DMS53 treated with DMSO at 0.1 percent for 48 hours (cell line): ENCODE measurements at regions not wholly inside any gene's neighbourhood (a gene's known extent, or its start where the extent isn't known, plus 50 kb on each side); places are given as distances from the start of the nearest gene placed in this dataset.

ENCODE experiments used
- DNase-seq: peaks from one replicate; lab custom pipeline; 2025; ENCODE audit not compliant: unreplicated experiment; lab: John Stamatoyannopoulos, UW

DNA sequence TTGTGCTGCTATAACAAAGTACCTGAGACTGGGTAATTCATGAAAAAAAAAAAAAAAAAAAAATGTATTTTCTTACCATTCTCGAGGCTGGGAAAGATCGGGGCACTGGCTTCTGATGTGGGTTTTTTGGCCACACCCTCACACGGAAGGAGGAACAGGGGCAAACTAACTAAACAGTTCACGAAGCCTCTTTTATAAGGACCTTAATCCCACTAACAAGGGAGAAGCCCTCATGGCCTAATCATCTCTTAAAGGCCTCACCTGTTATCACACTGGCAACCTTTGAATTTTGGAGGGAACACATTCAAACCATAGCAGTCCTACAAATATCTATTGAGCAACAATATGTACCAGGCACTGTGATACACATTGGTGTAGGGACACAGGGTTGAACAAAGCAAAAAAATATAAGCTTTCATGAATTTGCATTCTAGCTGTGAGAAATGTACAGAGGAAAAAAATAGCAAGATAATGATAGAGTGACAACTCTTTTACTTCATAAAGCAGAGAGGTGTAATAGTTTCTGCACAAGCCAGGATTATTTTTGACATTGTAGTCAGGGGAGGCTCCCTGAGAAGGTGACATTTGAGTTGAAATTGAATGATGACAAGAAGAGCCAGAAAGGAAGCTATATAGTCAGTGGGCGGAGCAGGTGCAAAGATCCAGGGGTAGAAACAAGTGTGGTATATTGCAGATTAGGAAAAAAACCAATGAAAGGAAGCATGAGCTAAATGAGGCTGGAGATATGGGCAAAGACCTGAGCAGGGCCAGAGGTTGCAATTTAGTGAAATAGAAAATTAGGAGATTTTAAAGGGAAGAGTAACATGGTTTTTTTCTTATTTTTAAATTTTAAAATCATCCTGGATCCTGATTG lies 68.1 kb upstream of the GRAMD2B start:
- DNase-seq: no peak

DNA sequence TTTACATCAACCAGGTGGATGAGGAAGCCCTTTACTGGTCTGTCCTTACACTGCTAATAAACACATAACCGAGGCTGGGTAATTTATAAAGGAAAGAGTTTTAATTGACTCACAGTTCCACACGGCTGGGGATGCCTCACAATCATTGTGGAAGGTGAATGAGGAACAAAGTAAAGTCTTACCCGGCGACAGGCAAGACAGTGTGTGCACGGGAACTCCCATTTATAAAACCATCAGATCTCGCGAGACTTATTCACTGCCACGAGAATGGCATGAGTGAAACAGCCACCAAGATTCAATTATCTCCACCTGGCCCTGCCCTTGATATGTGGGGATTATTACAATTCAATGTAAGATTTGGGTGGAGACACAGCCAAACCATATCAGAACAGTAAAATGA lies 67.3 kb upstream of the GRAMD2B start:
- no peak for DNase-seq

DNA sequence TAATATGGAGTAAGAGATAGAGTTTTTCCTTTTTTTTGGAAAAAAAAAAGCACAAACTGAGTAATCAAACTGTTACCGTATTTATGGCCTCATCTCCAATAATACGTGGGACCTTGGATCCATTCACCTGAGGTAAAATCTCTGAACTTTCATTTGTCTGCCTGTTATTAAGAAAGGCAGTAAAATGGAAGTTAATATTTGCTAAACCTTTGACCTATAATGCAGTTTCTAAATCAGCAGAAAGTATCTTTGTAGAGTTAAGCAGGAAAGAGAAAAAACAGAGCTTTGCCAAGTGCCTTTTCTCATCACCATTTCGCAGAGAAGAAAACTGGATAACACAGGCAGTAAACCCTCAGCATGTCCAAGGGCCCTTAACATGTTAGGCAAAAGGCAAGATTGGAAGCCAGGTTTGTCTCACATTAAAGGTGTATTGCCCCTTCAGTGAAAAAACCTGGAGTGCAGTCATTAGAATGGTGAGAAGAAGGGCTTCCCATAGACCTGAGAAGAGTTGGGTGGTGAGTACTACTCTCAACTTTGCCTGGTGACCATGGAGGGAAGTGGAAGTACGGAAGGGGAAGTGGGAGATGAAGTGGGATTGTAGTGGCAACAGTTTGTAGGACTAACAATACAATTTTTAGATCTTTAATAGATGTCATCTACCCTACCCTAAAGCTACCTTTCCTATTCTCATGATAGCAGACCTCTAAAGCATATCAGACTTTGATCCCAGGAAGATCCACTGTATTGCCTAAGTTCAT lies 65.4 kb upstream of the GRAMD2B start:
- no peak for DNase-seq

DNA sequence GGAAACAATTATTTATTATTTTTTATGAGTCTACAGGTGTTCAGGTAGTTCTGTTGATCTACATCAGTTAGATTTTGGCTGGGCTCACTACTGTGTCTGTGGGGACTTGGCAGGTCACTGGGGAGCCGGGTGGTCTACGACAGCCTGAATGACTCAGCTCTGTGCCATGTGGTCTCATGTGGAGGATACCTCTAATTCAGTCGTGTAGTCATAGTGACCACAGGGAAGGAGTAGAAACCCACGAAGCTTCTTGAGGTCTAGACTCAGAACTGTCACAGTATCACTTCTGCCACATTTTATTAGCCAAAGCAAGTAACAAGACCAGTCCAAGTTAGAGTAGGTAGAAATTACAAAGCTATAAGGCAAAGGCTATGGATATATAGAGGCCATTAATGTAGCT lies 64.7 kb upstream of the GRAMD2B start:
- DNase-seq: no peak

DNA sequence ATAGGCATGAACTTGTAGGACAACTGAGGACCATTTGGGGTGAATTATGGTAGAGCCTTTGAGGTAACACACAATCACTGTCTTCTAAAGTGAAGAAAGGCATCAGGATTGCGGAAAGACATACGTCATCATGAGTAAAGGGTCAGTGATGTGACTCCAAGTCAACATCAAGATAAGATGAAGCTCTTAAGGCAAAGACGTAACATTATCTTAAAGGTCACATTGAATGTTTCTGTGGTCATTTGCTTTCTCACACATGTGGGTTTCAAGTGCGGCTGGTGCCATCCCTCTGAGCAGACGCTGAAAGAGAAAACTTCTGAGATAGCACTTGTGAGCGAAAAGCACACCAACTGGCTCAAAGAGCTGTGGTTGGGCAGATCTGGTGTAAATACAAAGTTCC lies 63.3 kb upstream of the GRAMD2B start:
- DNase-seq: no peak

DNA sequence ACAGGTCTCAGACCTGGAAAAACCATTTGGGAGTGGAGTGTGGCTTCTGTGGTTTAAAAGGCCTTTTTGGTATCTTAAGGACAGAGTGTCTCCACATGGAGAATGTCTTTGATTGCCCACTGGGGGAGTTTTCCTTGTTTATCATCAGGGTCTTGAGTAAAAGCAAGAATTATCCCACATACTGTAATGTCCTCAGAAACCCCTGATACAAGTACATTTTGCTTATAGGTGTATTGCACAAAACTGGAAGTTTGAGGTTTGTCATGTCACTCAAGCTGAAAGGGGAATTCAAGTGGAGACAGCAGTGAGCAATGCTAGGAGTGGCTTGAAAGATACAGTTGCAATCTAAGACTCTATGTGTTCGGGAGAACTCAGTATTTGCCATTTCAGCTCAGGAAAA lies 62.7 kb upstream of the GRAMD2B start:
- no peak for DNase-seq

DNA sequence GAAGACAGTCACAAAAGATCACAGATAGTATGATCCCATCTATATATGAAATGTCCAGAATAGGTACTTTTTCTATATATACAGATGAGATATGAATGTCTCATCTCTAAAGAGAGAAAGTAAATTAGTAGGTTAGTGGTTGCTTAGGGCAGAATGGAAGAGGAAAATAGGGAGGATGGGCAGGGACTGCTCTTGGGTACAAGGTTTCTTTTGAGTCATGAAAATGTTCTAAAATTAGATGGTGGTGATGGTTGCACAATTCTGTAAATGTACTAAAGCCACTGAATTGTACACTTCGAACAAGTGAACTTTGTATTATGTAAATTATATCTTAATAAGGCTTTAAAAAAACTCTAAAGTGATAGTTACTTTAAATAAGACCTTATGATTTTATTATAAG lies 59.6 kb upstream of the GRAMD2B start:
- no peak for DNase-seq

DNA sequence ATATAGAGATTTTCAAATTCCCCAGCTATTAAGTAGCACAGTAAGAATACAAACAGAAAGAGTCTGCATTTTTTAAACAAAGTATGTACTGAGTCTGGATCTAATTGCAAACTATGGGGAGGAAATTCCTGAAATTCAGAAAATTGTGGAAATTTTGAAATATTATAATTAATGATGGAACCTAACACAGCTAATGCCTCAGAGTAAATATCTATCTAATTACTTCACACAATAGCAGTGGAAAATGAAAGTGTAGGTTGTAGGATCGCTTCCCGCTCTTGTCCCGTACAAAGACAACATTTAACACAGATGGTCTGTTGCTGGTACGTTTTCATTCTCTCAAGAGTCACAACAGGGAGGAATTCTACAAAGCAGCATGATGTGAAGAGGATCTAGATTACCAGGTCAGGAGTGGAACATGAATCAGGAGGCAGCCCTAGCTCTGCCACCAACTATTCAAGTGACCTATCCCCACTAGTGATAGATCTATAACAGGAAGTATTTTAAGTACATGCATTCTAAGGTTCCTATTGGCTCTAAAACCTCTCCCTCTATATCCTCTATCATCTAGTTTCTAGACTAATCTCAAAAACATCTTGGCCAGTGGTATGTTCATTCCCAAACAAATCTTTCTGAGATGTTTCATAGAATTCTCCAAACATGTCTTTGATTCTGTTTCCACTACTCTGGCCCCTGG lies 58.9 kb upstream of the GRAMD2B start:
- DNase-seq: peak; percentile 8

DNA sequence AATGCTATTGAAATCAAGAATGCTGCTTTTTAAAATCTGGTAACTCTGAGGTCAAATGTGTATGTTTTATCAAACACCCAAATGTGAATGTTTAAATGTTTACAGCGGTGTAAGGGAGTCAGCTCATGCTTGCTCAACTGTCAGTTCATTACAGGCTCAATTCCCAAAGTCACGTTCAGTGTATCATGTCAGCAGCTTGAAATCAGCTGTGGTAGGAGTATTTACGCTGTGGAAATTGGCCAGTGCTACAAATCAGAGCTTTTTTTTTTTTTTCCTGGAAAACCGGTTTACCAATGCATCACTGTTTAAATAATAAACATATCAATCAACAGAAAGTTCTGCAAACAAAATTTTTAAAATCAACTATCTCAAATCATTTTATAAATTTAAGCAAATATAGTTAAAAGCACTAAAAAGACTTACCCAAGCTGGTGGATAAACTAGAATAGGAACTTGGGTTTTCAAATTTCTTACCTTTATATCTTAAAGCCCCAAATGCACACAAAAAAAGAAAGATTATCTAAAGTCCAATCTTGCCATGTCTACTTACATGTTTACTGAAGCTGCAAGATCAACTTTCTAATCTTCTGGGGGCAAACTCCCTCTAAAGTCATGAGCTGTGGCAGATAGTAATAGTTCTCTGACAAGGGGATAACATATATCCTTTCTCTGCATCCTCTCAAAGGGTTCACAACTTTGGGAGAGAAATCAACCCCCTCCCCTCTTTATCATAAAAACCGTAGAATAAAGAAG lies 57.6 kb upstream of the GRAMD2B start:
- peak; percentile 71 for DNase-seq

DNA sequence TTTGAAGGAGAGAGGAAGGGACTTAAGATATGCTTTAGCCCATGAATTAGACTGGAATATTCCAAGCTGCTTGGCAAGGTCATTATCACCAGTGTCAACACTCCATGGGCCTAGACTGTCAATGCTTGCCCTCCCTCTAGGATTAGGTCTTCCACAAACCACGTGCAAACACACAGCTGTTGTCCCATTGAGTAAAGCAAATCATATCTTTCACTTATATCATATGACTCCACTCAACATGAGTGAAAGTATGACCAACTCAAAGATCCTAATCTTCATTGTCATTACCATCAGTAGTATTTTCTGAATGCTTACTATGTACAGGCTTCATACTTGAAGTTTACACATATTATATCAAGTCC lies 57.0 kb upstream of the GRAMD2B start:
- peak; percentile 80 for DNase-seq

DNA sequence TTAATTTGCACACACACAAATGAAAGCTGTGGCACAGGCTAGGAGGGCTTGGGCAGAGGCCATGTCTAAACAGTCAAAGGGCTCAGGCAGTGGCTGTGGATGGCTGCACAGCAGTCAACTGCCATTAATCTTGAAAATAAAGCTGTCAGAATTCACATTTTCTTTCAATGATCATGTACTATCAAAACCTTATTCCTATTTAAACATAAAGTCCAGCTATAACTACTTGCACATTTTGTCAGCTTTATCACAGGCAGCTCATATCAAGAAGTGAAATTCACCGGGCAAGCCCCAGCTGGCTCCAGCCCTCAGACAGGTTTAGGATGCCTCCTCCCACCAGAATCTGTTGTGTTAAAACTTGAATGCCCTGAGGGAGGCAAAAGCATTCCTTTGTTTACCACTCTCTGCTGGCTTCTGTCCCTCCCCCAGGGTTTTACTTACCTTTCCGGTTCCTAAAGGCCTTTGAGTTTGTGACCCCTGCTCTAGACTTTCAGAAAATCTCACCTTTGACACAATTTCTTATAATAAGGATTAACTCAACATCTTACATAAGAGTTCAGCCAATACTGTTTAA lies 54.9 kb upstream of the GRAMD2B start:
- no peak for DNase-seq

DNA sequence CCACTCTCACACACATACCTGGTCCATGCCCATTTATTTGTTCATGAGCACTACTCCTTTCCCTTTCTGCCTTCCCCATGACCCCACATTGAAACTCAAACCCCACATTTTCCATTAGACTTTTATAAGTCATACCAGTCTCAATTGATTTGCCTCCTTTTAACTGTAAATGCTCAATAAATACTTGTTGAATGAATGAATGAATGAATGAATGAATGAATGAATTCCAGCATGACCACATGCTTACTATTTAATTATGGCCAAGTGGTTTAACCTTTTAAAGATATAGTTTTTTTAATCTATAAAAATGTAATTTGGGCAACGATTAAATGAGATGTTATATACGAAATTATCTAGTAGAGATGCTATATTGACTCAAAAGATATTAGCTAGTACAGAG lies 54.1 kb upstream of the GRAMD2B start:
- no peak for DNase-seq

DNA sequence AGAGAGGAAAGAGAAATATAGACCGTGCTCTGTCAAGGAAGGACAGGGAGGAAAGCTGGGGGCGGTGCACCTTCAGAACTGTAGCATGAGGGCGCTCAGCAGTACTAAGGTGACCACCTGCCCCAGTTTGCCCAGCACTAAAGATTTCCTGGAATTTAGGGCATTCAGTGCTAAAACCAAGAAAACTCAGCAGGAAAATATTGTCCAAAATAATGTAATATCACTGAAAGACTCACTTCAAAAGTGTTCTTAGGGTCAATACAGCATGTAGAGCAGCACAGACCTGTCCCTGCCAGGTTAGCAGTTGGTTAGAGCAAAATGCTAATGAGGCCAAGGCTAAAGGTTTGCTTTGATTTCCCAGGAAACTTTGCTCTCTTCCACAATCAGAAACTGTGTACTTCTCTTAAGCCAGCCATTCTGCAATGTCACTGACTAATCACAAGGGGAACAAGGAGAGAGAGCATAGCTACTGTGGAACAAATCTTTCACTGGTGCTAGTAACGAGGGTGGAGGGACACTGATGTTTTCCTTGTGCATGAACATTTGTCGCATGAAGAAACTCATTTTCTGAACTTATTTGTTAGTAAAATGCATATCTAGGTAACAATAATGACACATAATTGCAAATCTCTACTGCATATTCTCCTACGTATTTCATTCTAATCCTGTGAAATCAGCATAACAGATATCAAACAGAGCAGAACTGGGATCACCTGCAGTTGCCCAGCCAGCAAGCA lies 53.0 kb upstream of the GRAMD2B start:
- DNase-seq: peak; percentile 44

DNA sequence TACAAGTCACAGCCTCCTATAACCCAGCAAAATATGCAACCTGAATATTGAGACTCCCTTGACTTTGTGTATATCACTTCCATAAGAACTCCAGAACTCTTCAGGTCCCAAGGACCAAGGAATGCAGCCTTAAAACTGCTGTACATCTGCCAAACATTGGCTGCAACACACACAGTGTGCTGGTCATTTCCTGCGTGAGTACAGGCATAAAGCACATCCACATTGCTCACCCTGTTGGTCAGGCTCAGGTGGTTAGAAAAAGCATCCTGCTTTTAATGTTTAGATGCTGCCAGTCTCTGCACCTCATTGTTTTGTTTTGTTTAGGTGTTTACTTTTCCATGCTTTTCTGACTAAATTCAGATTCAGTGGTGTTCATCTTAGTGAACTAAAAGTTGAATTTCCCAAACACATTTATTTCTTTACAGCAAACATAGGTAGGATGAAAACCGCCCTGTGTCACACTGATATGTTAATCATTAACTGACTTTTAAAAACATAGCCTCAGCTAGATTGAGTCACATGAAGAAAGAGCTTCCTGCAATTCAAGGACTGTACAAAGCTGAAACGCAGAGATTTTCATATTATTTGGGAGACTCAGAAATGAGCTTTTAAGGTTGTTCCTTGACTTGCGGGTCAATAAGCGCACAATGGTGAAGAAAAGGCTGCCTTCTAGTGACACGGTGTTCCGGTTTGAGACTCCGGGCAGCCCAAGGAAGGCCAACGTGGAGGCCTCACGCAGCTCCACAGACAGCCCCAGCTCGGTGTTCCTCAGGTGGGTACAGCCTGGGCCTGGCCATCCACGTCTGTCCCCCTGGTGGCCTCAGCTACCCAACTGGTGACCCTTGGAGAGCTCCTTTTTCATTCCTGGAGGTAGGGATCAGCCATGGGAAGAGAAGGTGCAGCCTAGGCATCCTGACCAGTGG lies 52.2 kb upstream of the GRAMD2B start:
- peak; percentile 88 for DNase-seq

DNA sequence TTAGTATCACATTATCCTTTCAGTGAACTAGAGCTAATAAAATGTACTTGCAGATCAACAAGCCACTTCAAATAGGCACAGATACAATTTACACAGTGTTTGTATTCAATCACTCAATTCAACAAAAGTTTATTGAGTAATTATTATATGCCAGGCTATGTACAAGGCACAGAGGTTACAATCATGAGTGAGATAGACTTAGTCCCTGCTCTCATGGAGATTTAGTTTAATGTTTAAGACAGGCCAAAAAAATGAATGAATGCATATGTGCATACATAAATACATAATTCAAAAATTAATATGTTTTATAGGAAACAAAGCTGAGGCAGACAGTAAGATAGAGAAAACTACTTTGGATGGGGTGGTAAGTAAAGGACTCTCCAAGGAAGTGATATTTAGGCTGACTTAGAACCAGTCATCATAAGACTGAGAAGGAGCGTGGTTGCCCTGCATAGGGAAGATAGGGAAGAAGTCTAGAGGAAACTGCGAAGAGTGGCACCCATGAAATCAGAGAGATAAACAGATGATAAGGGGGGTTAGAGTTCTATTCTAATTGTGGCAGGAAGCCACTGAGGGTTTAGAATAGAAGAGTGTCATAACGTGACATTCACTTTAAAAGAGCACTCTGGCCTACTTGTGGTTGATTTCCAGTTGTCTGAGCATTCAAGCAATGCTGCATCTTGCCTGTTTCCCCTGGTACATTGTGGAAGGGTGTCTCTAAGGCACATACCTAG lies 49.7 kb upstream of the GRAMD2B start:
- DNase-seq: no peak
